ENCODE measurements at regions not wholly inside any gene's neighbourhood (a gene's known extent, or its start where the extent isn't known, plus 50 kb on each side); places are given as distances from the start of the nearest gene placed in this dataset.
"Not testable (repeated sequence)": the region's sequence is repeated elsewhere in the genome, so short reads cannot be mapped to it uniquely, and the experiment has no call there.

DNA sequence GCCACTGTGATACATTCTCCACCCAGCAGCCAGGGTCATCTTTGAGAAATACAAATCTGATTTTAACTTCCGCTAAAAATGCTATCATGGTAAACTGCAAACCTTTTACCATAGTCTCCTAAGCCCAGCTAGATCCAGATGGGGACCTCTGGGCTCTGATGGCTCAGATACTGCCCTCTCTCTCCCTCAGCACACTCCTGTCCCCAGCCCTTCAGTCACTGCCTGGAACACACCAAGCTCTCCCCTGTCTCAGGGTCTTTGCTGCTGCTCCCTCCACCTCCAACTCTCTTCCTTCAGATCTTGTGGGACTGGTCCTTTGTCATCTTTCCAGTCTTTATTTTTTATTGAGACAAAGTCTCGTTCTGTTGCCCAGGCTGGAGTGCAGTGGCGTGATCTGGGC lies 65.1 kb downstream of the SPRY4 start:
- DNase-seq: no peak

DNA sequence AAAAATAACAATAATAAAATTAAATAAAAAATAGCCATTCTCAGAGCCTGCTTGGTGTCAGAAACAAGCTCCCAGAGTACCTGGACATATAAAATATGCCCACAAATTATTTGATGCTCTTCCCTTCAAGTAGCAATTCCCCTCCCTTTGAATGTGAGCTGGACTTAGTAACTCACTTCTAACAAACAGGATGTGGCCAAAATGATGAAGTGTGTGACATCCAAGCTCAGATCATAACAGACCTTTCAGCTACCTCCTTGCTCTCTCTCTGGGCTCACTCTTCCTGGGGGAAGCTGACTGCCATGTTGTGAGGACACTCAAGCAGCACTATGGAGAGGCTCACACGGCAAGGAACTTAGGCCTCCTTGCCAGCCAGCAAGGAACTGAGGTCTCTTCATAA lies 69.0 kb downstream of the SPRY4 start:
- no peak for DNase-seq

DNA sequence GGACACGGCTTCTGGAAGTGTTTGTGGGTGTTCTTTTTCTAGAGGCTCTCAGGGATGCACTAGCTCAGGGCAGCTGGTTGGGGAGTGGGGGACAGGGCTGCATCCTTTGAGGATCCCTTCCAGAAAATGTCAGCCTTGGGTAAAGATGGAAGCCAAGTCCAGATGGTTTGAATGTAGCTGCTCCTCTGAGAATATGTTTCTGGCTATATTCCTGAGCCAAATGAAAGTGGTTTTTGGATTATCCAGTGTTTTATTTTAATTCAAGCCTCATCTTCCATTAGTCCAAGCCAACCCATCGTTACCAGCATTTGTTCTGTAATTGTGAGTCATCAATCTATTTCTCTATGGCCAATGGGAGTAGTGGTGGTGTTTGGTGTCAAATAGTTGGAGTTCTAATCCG lies 70.4 kb downstream of the SPRY4 start:
- DNase-seq: no peak

DNA sequence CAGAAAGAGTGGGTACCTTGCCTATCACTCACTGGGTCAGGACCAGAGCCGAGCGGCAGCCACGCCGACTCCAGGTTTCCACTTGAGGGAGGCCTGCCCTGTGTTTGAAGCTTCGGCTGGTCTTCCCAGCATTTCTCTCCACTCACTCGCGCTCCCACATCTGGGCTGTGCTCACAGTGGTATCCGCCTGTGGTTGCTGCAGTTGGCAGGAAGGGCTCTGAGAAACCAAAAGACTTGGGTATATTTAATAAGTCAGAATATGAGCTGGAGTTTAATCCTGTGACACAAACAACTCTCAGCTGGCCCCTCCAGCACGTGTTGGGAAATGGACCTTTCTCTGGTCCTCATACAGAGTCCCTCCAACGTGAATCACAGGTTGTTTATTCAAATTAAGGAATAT lies 70.9 kb downstream of the SPRY4 start:
- DNase-seq: no peak

DNA sequence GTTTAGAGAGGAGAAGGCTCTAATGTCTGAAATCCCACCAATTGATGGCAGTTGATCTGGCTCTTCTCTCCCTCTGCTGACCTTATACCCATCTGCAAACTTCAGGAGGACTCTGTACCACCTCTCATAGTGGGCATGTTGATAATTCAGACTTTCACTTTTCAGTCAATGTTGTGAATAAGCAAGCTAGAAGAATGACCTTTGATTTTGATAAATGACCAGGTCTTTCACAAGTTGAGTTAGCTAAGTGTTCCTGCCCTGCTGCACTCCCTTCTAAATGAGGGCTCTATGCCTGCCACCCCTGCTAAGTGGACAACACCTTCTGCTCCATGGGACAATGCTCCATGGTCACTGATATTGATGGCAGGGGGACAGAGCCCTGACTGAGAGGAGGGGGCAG lies 74.7 kb downstream of the SPRY4 start:
- no peak for DNase-seq

DNA sequence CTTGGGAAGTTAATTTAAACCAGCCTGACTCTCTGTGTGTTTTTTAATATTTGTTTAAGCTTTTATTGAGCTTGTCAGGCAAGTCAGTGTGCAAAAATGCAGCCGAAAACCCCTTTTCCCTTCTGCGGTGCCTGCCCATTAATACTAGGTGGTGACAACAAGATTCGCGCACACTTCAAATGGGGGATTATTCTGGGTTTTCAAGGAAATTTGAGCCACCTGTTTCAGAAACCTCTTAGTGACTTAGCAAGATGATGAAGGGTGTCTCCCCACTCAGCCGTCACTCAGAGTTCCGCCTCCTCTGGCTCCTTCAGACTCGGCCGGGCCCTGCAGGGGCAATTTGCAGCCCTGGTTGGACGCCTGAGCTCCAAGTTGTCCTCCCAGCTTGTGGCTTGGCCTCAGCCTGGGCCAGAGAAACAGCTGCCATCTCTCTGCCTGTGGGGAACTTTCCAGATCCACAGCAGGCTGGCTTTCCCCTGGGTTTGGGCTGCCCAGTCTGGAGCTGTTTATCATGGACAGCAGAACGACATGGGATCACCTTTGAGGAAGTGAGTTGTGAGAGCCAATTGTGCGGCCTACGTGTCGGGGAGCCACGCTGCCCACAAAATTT lies 75.9 kb downstream of the SPRY4 start:
- DNase-seq: no peak

DNA sequence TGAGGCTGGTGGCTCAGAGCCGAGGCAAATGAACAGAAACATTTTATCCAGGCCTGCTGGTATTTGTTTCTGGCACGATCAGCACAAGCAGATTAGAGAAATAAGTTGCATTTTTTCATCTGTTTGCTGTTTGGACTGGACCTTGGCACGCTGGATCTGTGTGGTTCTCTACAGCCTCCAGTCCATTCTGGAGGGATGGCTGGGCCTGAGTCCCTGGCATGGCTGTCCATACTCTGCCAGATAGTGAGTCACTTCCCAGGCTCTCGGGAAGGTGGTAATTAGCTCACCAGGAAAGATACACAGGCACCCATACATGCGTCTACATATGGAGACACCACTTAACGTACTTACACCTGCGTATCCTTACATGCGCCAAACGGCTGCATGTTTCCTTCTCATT lies 78.6 kb downstream of the SPRY4 start:
- DNase-seq: peak in 2 of 3 experiments; percentile 35 to 75

DNA sequence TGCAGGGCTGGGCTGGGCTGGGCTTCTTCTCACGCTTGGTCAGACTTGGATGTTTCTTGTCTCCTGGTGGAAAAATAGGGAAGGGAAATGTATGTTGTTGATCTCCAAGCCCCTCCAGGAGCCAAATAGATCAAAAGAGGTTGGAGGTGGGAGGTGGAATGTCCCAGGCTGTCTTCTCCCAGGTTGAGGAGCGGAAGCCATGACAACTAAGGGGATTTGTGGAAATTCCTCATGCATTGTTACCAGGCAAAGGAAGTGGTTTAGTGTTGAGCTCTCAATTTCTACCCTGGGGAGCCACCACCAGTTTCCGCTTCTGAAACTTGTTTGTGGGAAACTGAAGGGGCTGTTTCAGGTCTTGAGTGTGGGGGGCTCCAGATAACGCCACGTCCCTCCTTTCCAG lies 79.0 kb downstream of the SPRY4 start:
- DNase-seq: no peak

DNA sequence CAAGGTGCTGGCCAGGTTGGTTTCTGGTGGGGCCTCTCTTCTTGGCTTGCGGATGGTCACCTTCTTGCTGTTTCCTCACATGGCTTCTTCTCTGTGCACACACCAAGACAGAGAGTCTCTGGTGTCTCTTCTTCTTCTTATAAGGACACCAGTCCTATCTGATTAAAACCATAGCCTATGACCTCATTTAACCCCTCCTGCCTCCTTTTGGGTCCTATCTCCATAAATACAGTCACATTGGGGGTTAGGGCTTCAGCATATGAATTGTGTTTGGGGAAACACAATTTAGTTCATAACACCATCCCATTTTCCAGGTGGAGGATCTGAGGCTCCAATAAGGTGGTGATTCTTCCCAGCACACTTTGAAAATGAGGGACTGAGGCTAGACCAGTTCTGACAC lies 80.4 kb downstream of the SPRY4 start:
- DNase-seq: no peak

DNA sequence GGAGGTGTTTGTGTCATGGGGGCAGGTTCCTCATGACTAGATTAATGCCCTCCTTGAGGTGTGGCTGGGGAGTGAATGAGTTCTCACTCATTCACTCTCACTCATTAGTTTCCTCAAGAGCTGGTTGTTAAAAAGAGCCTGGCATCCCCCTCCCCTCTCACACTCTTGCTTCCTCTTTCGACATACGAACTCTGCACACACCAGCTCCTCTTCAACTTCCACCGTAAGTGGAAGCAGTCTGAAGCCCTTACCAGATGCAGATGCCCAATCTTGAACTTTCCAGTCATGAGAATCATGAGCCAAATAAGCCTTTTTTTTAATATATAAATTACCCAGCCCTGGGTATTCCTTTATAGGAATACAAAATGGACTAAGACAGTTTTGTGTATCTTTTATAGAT lies 82.5 kb downstream of the SPRY4 start:
- no peak for DNase-seq

DNA sequence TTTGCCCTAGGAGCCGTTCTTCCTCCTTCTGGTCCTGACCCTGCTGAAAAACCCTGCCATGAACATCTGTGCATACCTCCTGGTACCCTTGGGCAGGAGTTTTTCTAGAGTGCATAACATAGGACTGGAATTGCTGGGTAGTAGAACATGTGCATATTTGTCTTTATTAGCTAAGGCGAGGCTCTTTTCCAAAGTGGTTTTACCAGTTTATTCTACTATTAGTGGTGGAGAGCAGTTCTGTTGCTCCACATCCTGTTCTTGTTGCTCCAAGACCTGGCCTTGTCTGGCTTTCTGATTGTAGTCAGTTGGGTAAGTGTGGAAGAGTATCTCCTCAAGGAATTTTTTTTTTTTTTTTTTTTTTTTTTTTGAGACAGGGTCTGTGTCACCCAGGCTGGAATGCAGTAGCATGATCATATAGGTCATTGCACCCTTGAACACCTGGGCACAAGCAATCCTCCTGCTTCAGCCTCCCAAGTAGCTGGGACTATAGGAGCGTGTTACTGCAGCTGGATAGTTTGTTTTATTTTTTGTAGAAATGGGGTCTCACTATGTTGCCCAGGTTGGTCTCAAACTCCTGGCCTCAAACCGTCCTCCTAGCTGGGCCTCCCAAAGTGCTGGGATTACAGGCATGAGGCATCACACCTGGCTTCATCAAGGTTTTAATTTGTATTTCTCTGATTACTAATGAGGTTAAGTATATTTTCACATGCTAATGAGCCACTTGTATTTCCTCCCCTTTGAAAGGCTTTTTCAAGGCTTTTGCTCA lies 85.2 kb downstream of the SPRY4 start:
- DNase-seq: no peak

DNA sequence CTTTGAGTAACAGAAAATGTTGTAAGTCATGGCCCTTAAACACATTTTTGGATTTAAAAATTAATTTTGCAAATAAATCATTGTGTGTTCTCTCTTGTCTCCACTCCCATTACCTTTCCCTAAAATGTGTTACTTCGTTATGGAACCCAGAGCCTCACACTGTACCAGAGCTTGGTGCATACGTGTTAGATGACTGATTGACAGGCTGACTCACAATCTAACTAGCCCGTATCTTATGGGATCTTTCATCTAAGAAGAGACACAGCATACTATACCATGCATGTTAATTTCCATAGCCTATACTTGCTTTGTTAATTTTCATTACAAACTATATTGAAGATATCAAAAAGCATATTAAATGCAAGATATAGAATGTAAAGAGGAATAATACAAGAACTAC lies 87.1 kb downstream of the SPRY4 start:
- no peak for DNase-seq

DNA sequence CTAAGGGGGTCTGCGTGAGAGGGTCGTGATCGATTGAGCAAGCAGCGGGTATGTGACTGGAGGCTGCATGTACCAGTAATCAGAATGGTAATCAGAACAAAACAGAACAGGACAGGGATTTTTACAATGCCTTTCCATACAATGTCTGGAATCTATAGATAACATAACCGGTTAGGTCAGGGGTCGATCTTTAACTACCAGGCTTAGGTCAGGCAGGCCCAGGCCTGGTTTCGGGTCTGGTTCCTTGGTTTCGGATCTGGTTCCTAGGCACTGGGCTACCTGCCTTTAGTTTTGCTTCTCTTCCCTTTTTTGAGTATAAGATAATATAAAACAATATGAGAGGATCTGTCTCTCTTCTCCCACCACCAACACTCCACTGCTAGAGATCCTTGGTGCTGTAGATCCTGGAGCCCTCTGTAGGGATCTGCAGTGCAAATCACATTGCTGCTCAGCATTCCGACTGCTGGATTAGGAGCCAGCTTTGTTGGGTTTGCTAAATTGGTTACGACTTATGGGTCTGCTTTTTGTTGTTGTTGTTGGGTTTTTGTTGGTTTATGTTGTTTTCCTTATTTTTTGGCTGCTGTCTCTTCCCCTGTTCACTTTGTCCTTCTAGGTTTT lies 88.0 kb downstream of the SPRY4 start:
- DNase-seq: not testable (repeated sequence)

DNA sequence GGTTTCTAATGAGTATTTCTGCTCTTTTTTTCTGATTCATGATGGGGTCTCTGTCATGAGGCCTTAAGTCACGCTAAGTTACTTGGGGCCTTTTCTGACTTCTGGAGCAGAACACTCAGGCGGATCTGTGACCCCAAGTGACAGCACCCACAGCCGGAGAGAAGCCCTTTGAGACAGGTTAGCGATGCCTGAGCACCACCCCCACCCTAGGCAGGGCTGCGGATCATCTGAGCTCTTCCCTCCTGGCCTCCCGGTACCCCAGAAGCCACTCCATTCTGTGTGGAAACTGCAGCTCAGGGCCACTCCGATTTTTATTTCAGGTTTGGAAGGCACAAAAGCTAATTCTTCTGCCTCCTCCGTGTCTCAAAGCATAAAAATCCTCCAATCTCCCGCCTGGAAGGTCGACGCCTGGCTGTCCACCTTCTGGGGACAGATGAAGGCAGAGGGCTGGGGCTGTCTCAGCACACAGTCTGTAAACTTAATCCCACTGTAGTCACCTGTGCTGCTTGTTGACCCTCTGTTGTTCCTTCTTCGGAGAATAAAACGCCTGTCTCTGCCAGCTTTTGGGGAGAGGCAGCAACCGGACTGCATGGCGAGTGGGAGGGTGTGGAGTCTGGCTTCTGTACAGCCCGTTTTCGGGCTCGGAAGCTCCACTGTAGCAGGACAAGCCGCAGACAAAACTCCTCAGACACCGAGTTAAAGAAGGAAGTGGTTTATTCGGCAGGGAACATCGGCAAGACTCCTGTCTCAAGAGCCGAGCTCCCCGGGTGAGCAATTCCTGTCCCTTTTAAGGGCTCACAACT lies 88.8 kb downstream of the SPRY4 start:
- DNase-seq: no peak

DNA sequence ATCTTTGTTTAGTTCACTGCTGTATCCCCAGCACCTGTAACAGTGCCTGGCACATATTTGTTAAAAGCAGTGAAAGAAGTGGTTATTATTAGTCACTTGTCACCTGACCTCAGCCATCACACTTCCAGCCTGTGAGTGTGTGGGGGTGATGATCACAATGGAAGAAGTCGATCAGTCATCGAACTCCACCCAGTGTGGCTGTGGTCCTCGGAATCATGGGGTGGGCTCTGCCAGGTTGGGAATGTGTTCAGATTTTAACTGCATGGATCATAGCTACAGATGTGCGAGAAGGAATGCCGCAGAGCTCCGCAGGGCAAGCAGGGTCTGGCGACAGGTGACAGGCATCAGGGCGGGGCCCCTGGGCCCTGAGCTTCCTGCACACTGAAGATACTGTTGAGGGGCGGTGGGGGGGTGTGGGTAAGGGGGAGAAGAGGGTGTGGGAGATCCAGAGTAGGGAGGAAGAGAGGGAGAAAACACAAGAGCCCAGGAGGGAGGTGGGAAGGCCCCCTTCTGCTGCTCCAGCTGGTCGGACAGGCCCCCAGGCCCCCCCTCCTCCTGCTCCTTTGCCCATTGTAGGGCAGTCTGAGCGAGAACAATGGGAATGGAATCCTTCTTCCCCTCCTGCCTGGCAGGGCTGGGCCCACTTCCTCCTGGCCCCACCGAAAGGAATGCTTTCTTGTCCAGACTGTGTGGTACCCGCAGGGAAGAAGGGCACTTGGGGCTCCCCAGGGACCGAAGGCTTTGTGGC lies 89.6 kb downstream of the SPRY4 start:
- DNase-seq: peak in 1 of 3 experiments; percentile 11

DNA sequence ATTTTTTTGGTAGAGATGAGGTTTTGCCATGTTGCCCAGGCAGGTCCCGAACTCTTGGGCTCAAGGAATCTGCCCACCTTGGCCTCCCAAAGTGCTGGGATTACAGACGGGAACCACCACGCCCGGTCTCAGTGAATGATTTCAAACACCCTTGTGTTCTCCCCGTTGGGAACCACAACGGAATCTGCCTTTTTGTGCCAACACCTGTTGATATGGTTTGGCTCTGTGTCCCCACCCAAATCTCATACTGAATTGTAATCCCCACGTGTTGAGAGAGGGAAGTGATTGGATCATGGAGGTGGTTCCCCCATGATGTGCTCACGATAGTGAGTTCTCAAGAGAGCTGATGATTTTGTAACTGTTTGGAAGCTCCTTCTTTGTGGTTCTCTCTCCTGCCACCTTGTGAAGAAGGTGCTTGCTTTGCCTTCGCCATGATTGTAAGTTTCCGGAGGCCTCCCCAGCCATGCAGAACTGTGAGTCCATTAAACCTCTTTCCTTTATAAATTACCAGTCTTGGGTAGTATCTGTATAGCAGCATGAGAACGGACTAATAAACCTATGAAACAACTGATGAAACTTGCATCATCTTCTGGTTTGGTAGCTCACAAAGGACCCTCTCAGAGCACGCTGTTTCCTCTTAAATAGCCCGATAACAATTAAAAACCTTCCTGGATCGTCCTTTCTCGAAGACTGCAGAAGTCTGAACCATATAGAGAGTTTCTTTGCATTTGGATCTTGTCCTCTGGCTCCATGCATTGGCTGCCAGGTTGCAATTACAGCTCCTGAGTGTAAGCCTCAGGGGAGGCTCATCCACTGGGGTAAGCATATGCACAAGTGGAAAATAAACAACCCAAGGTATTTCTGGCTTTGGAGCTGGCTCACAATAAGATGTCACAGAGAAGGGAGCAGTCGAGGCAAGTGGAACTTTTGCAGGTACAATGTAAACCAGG lies 91.5 kb downstream of the SPRY4 start:
- no peak for DNase-seq

DNA sequence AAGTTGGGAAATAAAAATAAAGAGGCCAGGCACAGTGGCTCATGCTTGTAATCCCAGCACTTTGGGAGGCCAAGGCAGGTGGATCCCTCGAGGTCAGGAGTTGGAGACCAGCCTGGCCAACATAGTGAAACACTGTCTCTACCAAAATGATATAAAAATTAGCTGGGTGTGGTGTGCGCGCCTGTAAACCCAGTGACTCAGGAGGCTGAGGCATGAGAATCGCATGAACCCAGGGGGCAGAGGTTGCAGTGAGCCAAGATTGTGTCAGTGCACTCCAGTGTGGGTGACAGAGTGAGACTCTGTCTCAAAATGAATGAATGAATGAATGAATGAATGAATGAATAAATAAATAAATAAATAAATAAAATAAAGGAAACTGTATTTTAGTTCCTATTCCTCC lies 93.9 kb downstream of the SPRY4 start:
- DNase-seq: not testable (repeated sequence)

DNA sequence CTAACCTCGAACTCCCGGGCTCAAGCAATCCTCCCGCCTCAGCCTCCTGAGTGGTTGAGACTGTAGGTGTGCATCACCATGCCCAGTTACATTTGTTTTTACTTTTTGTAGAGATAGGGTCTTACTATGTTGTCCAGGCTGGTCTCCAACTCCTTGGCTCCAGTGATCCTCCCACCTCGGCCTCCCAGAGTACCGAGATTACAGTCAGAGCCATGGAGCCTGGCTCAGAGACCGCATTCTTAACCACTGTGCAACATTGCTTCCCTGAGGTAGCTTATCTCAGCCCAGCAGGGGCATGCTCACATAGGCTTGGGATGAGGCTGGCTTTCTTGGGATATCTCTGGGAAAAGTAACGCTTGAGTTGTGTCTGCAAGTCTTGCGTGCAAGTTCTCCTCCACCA lies 99.7 kb downstream of the SPRY4 start:
- DNase-seq: no peak

DNA sequence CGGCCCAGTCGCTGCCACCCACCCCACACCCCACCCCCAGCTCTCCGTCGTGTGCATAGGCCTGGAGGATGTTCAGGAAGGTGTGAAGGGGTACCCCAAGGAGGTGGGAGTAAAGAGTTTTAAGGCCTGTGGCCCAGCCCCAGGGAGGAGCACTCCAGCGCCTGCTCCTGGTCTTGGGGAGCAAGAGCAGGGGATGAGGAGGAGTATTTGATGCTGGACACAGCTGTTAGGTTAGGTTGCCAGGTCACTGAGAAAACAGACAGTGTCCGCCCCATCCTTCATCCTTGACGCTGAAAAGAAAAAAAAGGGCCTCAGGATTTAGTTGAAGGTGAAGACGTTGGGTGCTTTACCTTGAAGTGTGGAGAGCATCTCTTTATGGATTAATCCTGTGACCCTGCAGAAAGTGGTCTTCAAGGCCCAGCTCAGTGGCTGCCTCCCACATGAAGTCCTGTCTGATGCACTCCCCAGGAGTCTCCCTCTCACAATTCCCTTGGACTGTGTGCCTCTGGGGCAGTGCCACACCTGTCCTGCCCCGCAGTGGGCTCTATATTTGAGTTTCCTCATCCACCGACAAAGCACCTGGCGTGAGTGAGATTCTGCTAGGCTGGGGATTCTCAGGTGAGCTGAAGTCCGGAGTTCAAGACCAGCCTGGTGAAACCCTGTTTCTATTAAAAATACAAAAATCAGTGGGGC lies 101.8 kb downstream of the SPRY4 start:
- no peak for DNase-seq

DNA sequence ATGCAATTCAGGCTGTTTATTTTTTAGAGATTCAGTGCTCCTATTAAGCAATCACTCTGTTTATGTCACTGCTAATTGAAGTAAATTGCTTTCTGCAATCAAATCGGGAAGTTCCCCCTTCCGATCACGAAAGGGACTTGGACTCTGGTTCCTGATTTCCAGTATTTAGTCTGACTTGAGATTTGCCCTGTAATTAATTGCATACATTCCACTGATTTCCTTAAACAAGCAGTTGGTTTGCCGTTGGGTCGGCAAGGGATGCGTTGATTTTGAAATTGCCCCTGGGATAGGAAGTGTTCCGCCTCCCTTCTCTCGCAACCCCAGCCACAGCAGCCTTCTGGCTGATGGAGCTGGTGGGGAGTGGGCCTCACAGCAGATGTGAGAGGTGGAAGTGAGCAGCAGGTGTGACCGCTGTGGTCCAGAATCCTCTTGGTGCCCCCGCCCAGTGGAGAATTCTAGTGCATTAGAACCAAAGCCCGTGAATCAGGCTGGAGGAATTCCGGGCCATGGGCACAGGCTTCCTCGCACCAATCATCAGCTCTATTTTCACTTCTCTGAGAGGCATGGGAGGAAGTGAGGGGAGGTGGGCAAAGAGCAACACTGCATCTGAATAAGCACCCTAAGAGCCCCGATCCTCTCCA lies 102.5 kb downstream of the SPRY4 start:
- DNase-seq: no peak

Measured in NCI-H1417 (cell line).